SU-DHL-6 (cell line): ENCODE measurements at regions not wholly inside any gene's neighbourhood (a gene's known extent, or its start where the extent isn't known, plus 50 kb on each side); places are given as distances from the start of the nearest gene placed in this dataset.

Experiments used
- H2AFZ ChIP-seq: fragments of 200-600 bp; sonication (generic); 2 replicates; pipeline ENCODE4 v1.6.1; 2014; ENCODE audit warnings: low read depth, mild to moderate bottlenecking, moderate library complexity, mixed read lengths, antibody characterized with exemption, low read length; ENCODE audit not compliant: severe bottlenecking
- H3F3A ChIP-seq: fragments of 200-600 bp; shearing (Covaris generic); 2 replicates; pipeline ENCODE4 v1.6.0; 2016; ENCODE audit warnings: antibody characterized with exemption, mild to moderate bottlenecking; ENCODE audit not compliant: insufficient read depth
- H3K27ac ChIP-seq: fragments of 200-600 bp; sonication (generic); 2 replicates; pipeline ENCODE4 v1.5.1; 2016; ENCODE audit warnings: low read depth, mild to moderate bottlenecking, low read length, moderate library complexity, mixed read lengths
- H3K27me3 ChIP-seq: fragments of 200-600 bp; sonication (generic), shearing (Covaris generic); 2 replicates; pipeline ENCODE4 v1.6.0; 2014; ENCODE audit warnings: mild to moderate bottlenecking, low read length
- H3K36me3 ChIP-seq: fragments of 200-600 bp; sonication (generic); 2 replicates; pipeline ENCODE4 v1.6.1; 2014; ENCODE audit warnings: mild to moderate bottlenecking, low read length, mixed read lengths
- H3K4me2 ChIP-seq: fragments of 300-600, 200-600 bp; shearing (Covaris generic), sonication (generic); 2 replicates; pipeline ENCODE4 v1.6.0; 2014; ENCODE audit warnings: low read length, low read depth, mild to moderate bottlenecking; ENCODE audit not compliant: poor library complexity, severe bottlenecking
- H3K4me3 ChIP-seq: fragments of 200-600 bp; sonication (generic); 2 replicates; pipeline ENCODE4 v1.5.1; 2014; ENCODE audit warnings: antibody characterized with exemption, low read length, mild to moderate bottlenecking, mixed read lengths; ENCODE audit not compliant: insufficient read depth, poor library complexity, severe bottlenecking
- H3K79me2 ChIP-seq: fragments of 200-600 bp; sonication (generic); 2 replicates; pipeline ENCODE4 v1.6.1; 2014; ENCODE audit warnings: mild to moderate bottlenecking, low read length, moderate library complexity; ENCODE audit not compliant: insufficient read depth
- H3K9ac ChIP-seq: fragments of 200-600 bp; sonication (generic); 2 replicates; pipeline ENCODE4 v1.7.0; 2014; ENCODE audit warnings: mild to moderate bottlenecking, low read length
- H3K9me2 ChIP-seq: fragments of 200-600 bp; sonication (generic); replicated peaks from 2 replicates; pipeline ENCODE4 v1.6.1; 2014; ENCODE audit warnings: low read length; ENCODE audit not compliant: insufficient read depth
- H3K9me3 ChIP-seq: fragments of 200-600 bp; sonication (generic); 2 replicates; pipeline ENCODE4 v1.6.1; 2014; ENCODE audit warnings: low read length, mixed read lengths; ENCODE audit not compliant: insufficient read depth
- H4K20me1 ChIP-seq: fragments of 200-600 bp; sonication (generic); 2 replicates; pipeline ENCODE4 v1.6.1; 2014; ENCODE audit warnings: low read depth, mild to moderate bottlenecking, antibody characterized with exemption, low read length, moderate library complexity, mixed read lengths
- CTCF ChIP-seq: fragments of 200-600 bp; sonication (generic); IDR thresholded peaks from one replicate; pipeline ENCODE4 v1.5.1; 2017; ENCODE audit warnings: antibody characterized with exemption, mild to moderate bottlenecking, low read length, moderate library complexity; ENCODE audit not compliant: insufficient read depth, poor library complexity, severe bottlenecking
- EZH2phosphoT487 ChIP-seq: fragments of 200-600 bp; sonication (generic), shearing (Covaris generic); conservative IDR thresholded peaks from 2 replicates; pipeline ENCODE4 v1.6.1; 2018; ENCODE audit warnings: mild to moderate bottlenecking, antibody characterized with exemption, low read length, moderate library complexity, mixed read lengths

- no peak overlapping the region for H3K9ac ChIP-seq
- no peaks in the 10 kb centered on the region for H3K36me3 ChIP-seq
- no peaks in the 10 kb centered on the region for H4K20me1 ChIP-seq
- no peaks in the 10 kb centered on the region for H3K79me2 ChIP-seq
- no peak for TF ChIP-seq EZH2phosphoT487
- TF ChIP-seq CTCF = no peak
- no peaks in the 10 kb centered on the region for H3K9me3 ChIP-seq
- no peak overlapping the region for H2AFZ ChIP-seq
- H3K27ac ChIP-seq = no peak overlapping the region
- no peaks in the 10 kb centered on the region for H3F3A ChIP-seq
- H3K4me3 ChIP-seq = no peak overlapping the region
- no peaks in the 10 kb centered on the region for H3K27me3 ChIP-seq
- no peaks in the 10 kb centered on the region for H3K9me2 ChIP-seq
- H3K4me2 ChIP-seq = no peak overlapping the region
Observed at GRCh38 chr16:51851111-51851510, 695.8 kb downstream of the TOX3 start.

GRCh38 chr16:51849715-51850114 is 697.2 kb downstream of the TOX3 start:
- no peaks in the 10 kb centered on the region for H4K20me1 ChIP-seq
- H3K4me2 ChIP-seq = no peak overlapping the region
- H3F3A ChIP-seq = no peaks in the 10 kb centered on the region
- no peak overlapping the region for H3K4me3 ChIP-seq
- no peaks in the 10 kb centered on the region for H3K27me3 ChIP-seq
- H3K27ac ChIP-seq = no peak overlapping the region
- no peaks in the 10 kb centered on the region for H3K9me2 ChIP-seq
- no peaks in the 10 kb centered on the region for H3K79me2 ChIP-seq
- no peak overlapping the region for H3K9ac ChIP-seq
- H3K9me3 ChIP-seq = no peaks in the 10 kb centered on the region
- H2AFZ ChIP-seq = no peak overlapping the region
- no peaks in the 10 kb centered on the region for H3K36me3 ChIP-seq
- TF ChIP-seq CTCF (no peak), EZH2phosphoT487 (no peak)

- TF ChIP-seq EZH2phosphoT487 = no peak
- Histone ChIP-seq H3K9ac (no peak overlapping the region), H3K27me3 (no peaks in the 10 kb centered on the region), H3K4me3 (no peak overlapping the region), H3K9me3 (no peaks in the 10 kb centered on the region), H3K9me2 (no peaks in the 10 kb centered on the region), H4K20me1 (no peaks in the 10 kb centered on the region), H3K36me3 (no peaks in the 10 kb centered on the region), H3K4me2 (no peak overlapping the region), H3K27ac (no peak overlapping the region), H3F3A (no peaks in the 10 kb centered on the region), H2AFZ (no peak overlapping the region), H3K79me2 (no peaks in the 10 kb centered on the region)
Observed at GRCh38 chr16:51845586-51846305, 694.7 kb upstream of the SALL1 start.

GRCh38 chr16:51839727-51840462 is 688.8 kb upstream of the SALL1 start:
- TF ChIP-seq CTCF = no peak
- TF ChIP-seq EZH2phosphoT487 = no peak
- H3K4me2 ChIP-seq = no peak overlapping the region
- H3K4me3 ChIP-seq = no peak overlapping the region
- H3K79me2 ChIP-seq = no peaks in the 10 kb centered on the region
- no peaks in the 10 kb centered on the region for H3K36me3 ChIP-seq
- no peaks in the 10 kb centered on the region for H3K27me3 ChIP-seq
- no peak overlapping the region for H3K27ac ChIP-seq
- H4K20me1 ChIP-seq = no peaks in the 10 kb centered on the region
- no peaks in the 10 kb centered on the region for H3K9me2 ChIP-seq
- no peaks in the 10 kb centered on the region for H3K9me3 ChIP-seq
- no peaks in the 10 kb centered on the region for H3F3A ChIP-seq
- no peak overlapping the region for H2AFZ ChIP-seq
- H3K9ac ChIP-seq = no peak overlapping the region
